ENCODE measurements at regions not wholly inside any gene's neighbourhood (a gene's known extent, or its start where the extent isn't known, plus 50 kb on each side); places are given as distances from the start of the nearest gene placed in this dataset.

DNA sequence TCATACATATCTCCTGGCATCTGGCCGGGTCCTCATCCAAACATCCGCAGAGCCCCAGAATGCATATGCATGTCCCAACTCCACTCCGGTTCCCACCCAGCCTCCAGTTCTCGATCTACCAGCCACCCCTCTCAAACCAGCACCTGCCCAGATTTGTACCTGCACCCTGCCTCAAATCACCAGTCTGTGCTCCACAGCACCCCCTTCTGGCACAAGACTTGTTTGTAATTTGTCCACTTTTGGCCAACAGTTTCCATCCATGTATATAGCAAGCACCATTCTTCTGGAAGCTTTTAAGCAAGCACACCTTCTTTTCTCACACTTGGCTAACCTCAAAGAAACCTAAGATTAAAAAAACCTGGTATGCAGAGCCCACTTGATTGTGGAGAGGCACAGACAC, 644.1 kb downstream of the MID1IP1 start:
- TF ChIP-seq, protein P1, sequence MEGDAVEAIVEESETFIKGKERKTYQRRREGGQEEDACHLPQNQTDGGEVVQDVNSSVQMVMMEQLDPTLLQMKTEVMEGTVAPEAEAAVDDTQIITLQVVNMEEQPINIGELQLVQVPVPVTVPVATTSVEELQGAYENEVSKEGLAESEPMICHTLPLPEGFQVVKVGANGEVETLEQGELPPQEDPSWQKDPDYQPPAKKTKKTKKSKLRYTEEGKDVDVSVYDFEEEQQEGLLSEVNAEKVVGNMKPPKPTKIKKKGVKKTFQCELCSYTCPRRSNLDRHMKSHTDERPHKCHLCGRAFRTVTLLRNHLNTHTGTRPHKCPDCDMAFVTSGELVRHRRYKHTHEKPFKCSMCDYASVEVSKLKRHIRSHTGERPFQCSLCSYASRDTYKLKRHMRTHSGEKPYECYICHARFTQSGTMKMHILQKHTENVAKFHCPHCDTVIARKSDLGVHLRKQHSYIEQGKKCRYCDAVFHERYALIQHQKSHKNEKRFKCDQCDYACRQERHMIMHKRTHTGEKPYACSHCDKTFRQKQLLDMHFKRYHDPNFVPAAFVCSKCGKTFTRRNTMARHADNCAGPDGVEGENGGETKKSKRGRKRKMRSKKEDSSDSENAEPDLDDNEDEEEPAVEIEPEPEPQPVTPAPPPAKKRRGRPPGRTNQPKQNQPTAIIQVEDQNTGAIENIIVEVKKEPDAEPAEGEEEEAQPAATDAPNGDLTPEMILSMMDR (IDR thresholded peaks at IDR 0.05), result peak in 3 of 6 experiments; percentile 9 to 30 (median 12)
- no peak for TF ChIP-seq POLR2A (IDR thresholded peaks at IDR 0.05)

Data from thyroid gland (tissue), 4 donors.